ENCODE measurements at regions not wholly inside any gene's neighbourhood (a gene's known extent, or its start where the extent isn't known, plus 50 kb on each side); places are given as distances from the start of the nearest gene placed in this dataset.

DNA sequence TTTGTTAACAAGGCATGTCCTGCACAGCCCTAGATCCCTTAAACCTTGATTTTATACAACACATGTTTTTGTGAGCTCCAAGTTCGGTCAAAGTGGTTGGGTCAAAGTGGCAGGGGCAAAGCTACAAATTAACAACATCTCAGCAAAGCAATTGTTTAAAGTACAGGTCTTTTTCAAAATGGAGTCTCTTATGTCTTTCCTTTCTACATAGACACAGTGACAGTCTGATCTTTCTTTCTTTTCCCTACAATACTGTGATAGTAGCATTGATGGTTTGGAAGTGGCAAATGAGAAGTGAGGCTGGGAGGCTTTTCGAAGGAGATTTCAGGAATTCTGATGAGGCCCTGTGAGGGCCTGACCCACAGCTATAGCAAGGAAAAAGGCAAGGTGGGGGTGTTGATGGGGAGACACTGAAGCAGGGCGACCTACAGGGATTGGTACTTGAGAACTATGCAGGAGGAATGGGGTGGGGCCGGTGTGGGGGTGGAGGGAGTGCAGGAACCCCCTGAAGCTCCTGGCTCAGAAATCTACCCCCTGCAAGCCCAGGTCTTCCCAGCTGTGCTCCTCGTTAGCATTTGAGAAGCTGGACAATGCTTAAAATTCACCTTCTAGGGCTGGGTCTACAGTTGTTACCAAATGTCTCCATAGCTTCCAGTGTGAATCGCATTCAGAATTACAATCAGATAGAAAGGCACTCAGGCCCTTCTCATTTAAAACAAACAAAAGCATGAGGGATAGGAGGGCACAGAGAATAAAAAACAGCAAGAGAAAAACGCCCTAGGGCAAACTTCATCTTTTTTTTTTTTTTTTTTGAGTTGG lies 102.6 kb upstream of the PPM1J start:
- TF ChIP-seq, protein P1, sequence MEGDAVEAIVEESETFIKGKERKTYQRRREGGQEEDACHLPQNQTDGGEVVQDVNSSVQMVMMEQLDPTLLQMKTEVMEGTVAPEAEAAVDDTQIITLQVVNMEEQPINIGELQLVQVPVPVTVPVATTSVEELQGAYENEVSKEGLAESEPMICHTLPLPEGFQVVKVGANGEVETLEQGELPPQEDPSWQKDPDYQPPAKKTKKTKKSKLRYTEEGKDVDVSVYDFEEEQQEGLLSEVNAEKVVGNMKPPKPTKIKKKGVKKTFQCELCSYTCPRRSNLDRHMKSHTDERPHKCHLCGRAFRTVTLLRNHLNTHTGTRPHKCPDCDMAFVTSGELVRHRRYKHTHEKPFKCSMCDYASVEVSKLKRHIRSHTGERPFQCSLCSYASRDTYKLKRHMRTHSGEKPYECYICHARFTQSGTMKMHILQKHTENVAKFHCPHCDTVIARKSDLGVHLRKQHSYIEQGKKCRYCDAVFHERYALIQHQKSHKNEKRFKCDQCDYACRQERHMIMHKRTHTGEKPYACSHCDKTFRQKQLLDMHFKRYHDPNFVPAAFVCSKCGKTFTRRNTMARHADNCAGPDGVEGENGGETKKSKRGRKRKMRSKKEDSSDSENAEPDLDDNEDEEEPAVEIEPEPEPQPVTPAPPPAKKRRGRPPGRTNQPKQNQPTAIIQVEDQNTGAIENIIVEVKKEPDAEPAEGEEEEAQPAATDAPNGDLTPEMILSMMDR (IDR thresholded peaks at IDR 0.05) = no peak
- TF ChIP-seq POLR2A (IDR thresholded peaks at IDR 0.05) = no peak

Data from suprapubic skin (tissue), 3 donors.